ENCODE measurements at regions not wholly inside any gene's neighbourhood (a gene's known extent, or its start where the extent isn't known, plus 50 kb on each side); places are given as distances from the start of the nearest gene placed in this dataset.

DNA sequence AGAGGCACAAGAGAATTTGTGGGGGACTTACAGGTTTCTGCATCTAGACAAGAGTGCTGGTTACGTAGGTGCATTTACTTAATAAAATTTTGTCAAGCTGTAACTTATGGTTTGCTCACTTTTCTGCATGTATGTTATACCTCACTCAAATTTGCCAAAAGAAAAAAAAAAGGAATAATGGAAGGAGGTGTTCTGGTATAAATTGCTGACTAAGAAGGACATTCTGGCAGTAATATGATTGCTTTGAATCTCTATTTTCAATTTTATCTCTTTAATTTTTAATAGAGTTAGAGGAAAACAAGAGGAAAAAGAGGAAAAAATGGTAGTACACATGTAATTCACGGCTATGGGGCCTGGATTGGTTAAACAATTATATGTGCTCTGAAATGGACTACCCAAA is 119.5 kb downstream of the DUSP10 start:
- no peaks in the 10 kb centered on the region for H3K27me3 ChIP-seq (ENCODE audit: control insufficient read depth, insufficient read depth, low read length)
- ChIA-PET CTCF (no interaction called here), POLR2A (no interaction called here)
- DNase-seq (ENCODE audit: low read depth), result no peak
- no peaks in the 10 kb centered on the region for H3K36me3 ChIP-seq (ENCODE audit: control insufficient read depth, insufficient read depth, low read length)
- H3K4me3 ChIP-seq (ENCODE audit: low read depth, low read length), result no peak overlapping the region
- no peak for TF ChIP-seq CTCF (IDR thresholded peaks at IDR 0.05; ENCODE audit: insufficient read depth, low read depth, low read length)

GRCh38 chr1:221625026-221625425 is 116.9 kb downstream of the DUSP10 start:
- H3K4me3 ChIP-seq (ENCODE audit: low read depth, low read length), result no peak overlapping the region
- no peaks in the 10 kb centered on the region for H3K36me3 ChIP-seq (ENCODE audit: control insufficient read depth, insufficient read depth, low read length)
- CTCF ChIA-PET, result no interaction called here
- no peak for TF ChIP-seq CTCF (IDR thresholded peaks at IDR 0.05; ENCODE audit: insufficient read depth, low read depth, low read length)
- no peak for DNase-seq (ENCODE audit: low read depth)
- POLR2A ChIA-PET, result no interaction called here
- no peaks in the 10 kb centered on the region for H3K27me3 ChIP-seq (ENCODE audit: control insufficient read depth, insufficient read depth, low read length)

GRCh38 chr1:221626041-221626440 is 115.8 kb downstream of the DUSP10 start:
- POLR2A ChIA-PET, result no interaction called here

DNA sequence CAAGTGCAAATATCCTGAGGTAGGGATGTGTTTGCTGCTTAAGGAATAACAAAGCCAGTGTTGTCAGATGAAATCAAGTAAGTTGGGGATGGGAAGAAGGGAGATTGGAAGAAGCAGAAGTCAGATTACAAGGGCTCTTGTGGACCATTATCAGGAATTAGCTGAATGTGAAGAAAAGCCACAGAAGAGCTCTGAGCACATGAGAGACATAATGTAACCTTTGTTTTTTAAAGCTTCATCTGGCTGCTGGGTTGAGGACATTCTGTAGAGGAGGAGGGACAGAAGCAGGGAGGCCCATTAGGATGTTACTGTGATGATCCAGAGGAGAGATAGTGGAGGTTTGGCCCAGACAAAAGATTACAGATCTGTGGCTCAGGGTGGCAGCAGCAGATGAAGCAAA is 111.7 kb downstream of the DUSP10 start:
- POLR2A ChIA-PET, result no interaction called here

More at GRCh38 chr1:221626041-221626440, 115.8 kb downstream of the DUSP10 start:
- H3K36me3 ChIP-seq (ENCODE audit: control insufficient read depth, insufficient read depth, low read length), result no peaks in the 10 kb centered on the region
- no peak for DNase-seq (ENCODE audit: low read depth)
- no peak for TF ChIP-seq CTCF (IDR thresholded peaks at IDR 0.05; ENCODE audit: insufficient read depth, low read depth, low read length)
- H3K4me3 ChIP-seq (ENCODE audit: low read depth, low read length), result no peak overlapping the region
- CTCF ChIA-PET, result no interaction called here
- no peaks in the 10 kb centered on the region for H3K27me3 ChIP-seq (ENCODE audit: control insufficient read depth, insufficient read depth, low read length)

DNA sequence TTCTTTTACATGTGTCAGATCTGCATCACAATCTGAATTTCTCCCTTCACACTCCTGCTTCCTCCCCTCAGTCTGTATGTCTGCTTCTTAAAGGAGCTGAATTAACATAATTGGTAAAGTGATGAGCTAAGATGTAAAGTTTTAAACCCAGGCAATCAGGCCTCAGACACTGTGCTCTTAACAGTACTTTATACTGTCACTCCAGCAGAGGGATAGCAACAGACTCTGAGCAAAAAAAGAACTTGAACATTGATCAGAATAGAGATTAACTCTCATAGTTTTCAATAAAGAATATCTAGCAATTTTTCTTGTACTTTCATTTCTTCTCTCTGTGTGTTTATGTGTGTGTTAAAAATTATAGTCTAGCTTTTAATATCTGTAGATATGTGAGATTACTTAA is 110.3 kb downstream of the DUSP10 start:
- no peaks in the 10 kb centered on the region for H3K27me3 ChIP-seq (ENCODE audit: control insufficient read depth, insufficient read depth, low read length)
- ChIA-PET POLR2A (no interaction called here), CTCF (interaction anchor here (0.6 to 1.2 kb wide), 4 partner anchors 12 to 823 kb away, joined by 3 read pairs; no protein-coding TSS in a partner anchor)
- no peak overlapping the region for H3K4me3 ChIP-seq (ENCODE audit: low read depth, low read length)
- H3K36me3 ChIP-seq (ENCODE audit: control insufficient read depth, insufficient read depth, low read length), result no peaks in the 10 kb centered on the region
- no peak for TF ChIP-seq CTCF (IDR thresholded peaks at IDR 0.05; ENCODE audit: insufficient read depth, low read depth, low read length)
- no peak for DNase-seq (ENCODE audit: low read depth)

More for the DNA sequence above, 111.7 kb downstream of the DUSP10 start:
- H3K4me3 ChIP-seq (ENCODE audit: low read depth, low read length), result no peak overlapping the region
- H3K27me3 ChIP-seq (ENCODE audit: control insufficient read depth, insufficient read depth, low read length), result no peaks in the 10 kb centered on the region
- DNase-seq (ENCODE audit: low read depth), result no peak
- no peak for TF ChIP-seq CTCF (IDR thresholded peaks at IDR 0.05; ENCODE audit: insufficient read depth, low read depth, low read length)
- CTCF ChIA-PET, result no interaction called here
- no peaks in the 10 kb centered on the region for H3K36me3 ChIP-seq (ENCODE audit: control insufficient read depth, insufficient read depth, low read length)

Data from BJ (cell line).